Nephron (organoid): ENCODE measurements at regions not wholly inside any gene's neighbourhood (a gene's known extent, or its start where the extent isn't known, plus 50 kb on each side); places are given as distances from the start of the nearest gene placed in this dataset.

Experiments used
- H3K27ac Mint-ChIP-seq, 3 experiments: 2 replicates each; pipeline ENCODE4 v1.8.0; 2020; ENCODE audit warnings: mixed read lengths in 3 of 3, mild to moderate bottlenecking in 2 of 3, moderate library complexity in 1 of 3
- H3K27me3 Mint-ChIP-seq: 2 replicates; pipeline ENCODE4 v1.8.0; 2021; ENCODE audit warnings: low read depth, mild to moderate bottlenecking, moderate library complexity, mixed read lengths
- H3K36me3 Mint-ChIP-seq: 2 replicates; pipeline ENCODE4 v1.8.0; 2020; ENCODE audit warnings: low read depth, mixed read lengths
- H3K4me1 Mint-ChIP-seq: 2 replicates; pipeline ENCODE4 v1.8.0; 2020; ENCODE audit warnings: mixed read lengths
- H3K4me3 Mint-ChIP-seq, 3 experiments: 2 replicates each; pipeline ENCODE4 v1.8.0; 2020; ENCODE audit warnings: mild to moderate bottlenecking in 3 of 3, mixed read lengths in 3 of 3, moderate library complexity in 2 of 3
- H3K9me3 Mint-ChIP-seq: 2 replicates; pipeline ENCODE4 v1.8.0; 2020; ENCODE audit warnings: mixed read lengths
- CTCF ChIP-seq, 3 experiments: fragments of 200-600 bp; sonication (generic); IDR thresholded peaks; one replicate each; pipeline ENCODE4 v1.5.0; 2021; ENCODE audit warnings: antibody characterized with exemption in 3 of 3; ENCODE audit not compliant: unreplicated experiment in 3 of 3

GRCh38 chr3:30551927-30552326 is 54.5 kb upstream of the TGFBR2 start:
- Mint-ChIP-seq H3K36me3 (no peaks in the 10 kb centered on the region), H3K4me1 (no peaks in the 10 kb centered on the region), H3K4me3 (no peak overlapping the region), H3K9me3 (no peaks in the 10 kb centered on the region), H3K27me3 (no peaks in the 10 kb centered on the region), H3K27ac (no peak overlapping the region)
- no peak for TF ChIP-seq CTCF (IDR thresholded peaks at IDR 0.05; ENCODE audit: unreplicated experiment in 3 of 3)

- Mint-ChIP-seq H3K36me3 (no peaks in the 10 kb centered on the region), H3K27me3 (no peaks in the 10 kb centered on the region), H3K4me1 (peaks cover 7% of the 10 kb centered on the region), H3K4me3 (no peak overlapping the region), H3K9me3 (no peaks in the 10 kb centered on the region), H3K27ac (no peak overlapping the region)
- no peak for TF ChIP-seq CTCF (IDR thresholded peaks at IDR 0.05; ENCODE audit: unreplicated experiment in 3 of 3)
Observed at GRCh38 chr3:30553641-30554316, 52.6 kb upstream of the TGFBR2 start.

GRCh38 chr3:30554317-30554690 is 52.1 kb upstream of the TGFBR2 start:
- Mint-ChIP-seq H3K9me3 (no peaks in the 10 kb centered on the region), H3K4me3 (no peak overlapping the region), H3K36me3 (no peaks in the 10 kb centered on the region), H3K4me1 (peaks cover 7% of the 10 kb centered on the region), H3K27ac (no peak overlapping the region), H3K27me3 (no peaks in the 10 kb centered on the region)
- TF ChIP-seq CTCF (IDR thresholded peaks at IDR 0.05; ENCODE audit: unreplicated experiment in 3 of 3): no peak

GRCh38 chr3:30555968-30556367 is 50.4 kb upstream of the TGFBR2 start:
- Mint-ChIP-seq H3K9me3 (no peaks in the 10 kb centered on the region), H3K36me3 (no peaks in the 10 kb centered on the region), H3K4me3 (no peak overlapping the region), H3K4me1 (peaks cover 7% of the 10 kb centered on the region), H3K27ac (no peak overlapping the region), H3K27me3 (no peaks in the 10 kb centered on the region)
- no peak for TF ChIP-seq CTCF (IDR thresholded peaks at IDR 0.05; ENCODE audit: unreplicated experiment in 3 of 3)
